ENCODE measurements at regions not wholly inside any gene's neighbourhood (a gene's known extent, or its start where the extent isn't known, plus 50 kb on each side); places are given as distances from the start of the nearest gene placed in this dataset.

GRCh38 chr2:120656273-120656950 lies 79.3 kb upstream of the GLI2 start:
- TF ChIP-seq CTCF (IDR thresholded peaks at IDR 0.05) = no peak

GRCh38 chr2:120658042-120658769 lies 77.5 kb upstream of the GLI2 start:
- no peak for TF ChIP-seq CTCF (IDR thresholded peaks at IDR 0.05)

GRCh38 chr2:120658770-120659158 lies 76.9 kb upstream of the GLI2 start:
- TF ChIP-seq CTCF (IDR thresholded peaks at IDR 0.05) = no peak

GRCh38 chr2:120659275-120659977 lies 76.2 kb upstream of the GLI2 start:
- no peak for TF ChIP-seq CTCF (IDR thresholded peaks at IDR 0.05)

GRCh38 chr2:120660056-120660694 lies 75.5 kb upstream of the GLI2 start:
- no peak for TF ChIP-seq CTCF (IDR thresholded peaks at IDR 0.05)

GRCh38 chr2:120660771-120661459 lies 74.8 kb upstream of the GLI2 start:
- no peak for TF ChIP-seq CTCF (IDR thresholded peaks at IDR 0.05)

- no peak for TF ChIP-seq CTCF (IDR thresholded peaks at IDR 0.05)
These were observed 74.1 kb upstream of the GLI2 start for GRCh38 chr2:120661551-120661950.
